AML-193 (cell line): ENCODE measurements at regions not wholly inside any gene's neighbourhood (a gene's known extent, or its start where the extent isn't known, plus 50 kb on each side); places are given as distances from the start of the nearest gene placed in this dataset.
"Not testable (repeated sequence)": the region's sequence is repeated elsewhere in the genome, so short reads cannot be mapped to it uniquely, and the experiment has no call there.

Experiments used
- DNase-seq, 2 experiments: peaks; one replicate each; lab custom pipeline; 2025; lab: John Stamatoyannopoulos, UW

- peak in 1 of 2 experiments; percentile 13 for DNase-seq
Measured at GRCh38 chr5:91315701-91316100, 67.4 kb downstream of the ARRDC3 start.

GRCh38 chr5:91313757-91314673, 69.1 kb downstream of the ARRDC3 start:
- DNase-seq, result peak; percentile 94 to 95

DNA sequence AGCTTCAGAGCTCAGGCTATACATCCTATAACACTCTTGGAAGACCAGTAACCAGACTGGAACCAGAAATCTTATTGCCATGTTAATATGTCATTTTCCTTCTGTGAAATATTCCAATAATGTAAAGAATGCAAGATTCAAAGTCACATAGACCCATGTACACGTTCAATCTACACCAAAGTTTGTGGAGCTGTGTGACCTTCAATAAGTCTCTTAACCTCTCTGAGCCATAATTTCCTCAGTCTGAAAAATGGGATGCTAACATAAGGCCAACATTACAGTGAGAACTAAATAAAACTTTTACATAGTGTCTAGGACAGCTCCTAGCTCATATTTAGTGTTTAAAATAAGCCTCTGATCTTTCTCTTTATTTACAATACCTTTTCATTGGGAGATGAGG, 70.4 kb downstream of the ARRDC3 start:
- DNase-seq, result no peak

- peak; percentile 69 to 72 for DNase-seq
Measured at GRCh38 chr5:91311697-91312501, 71.2 kb downstream of the ARRDC3 start.

GRCh38 chr5:91311168-91311696, 71.9 kb downstream of the ARRDC3 start:
- DNase-seq, result no peak

DNA sequence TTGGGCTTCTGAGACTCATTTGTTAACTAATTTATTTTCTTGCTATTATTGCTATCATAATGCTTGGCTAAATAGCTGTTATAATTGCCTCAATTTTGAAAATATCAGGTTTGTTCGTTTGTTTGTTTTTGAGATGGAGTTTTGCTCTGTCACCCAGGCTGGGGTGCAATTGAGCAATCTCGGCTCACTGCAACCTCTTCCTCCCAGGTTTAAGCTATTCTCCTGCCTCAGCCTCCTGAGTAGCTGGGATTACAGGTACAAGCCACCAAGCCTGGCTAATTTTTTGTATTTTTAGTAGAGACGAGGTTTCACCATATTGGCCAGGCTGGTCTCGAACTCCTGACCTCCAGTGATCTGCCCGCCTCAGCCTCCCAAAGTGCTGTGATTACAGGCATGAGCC, 75.0 kb downstream of the ARRDC3 start:
- DNase-seq, result not testable (repeated sequence)

- no peak for DNase-seq
Measured at GRCh38 chr5:91307048-91307447, 76.1 kb downstream of the ARRDC3 start.

GRCh38 chr5:91306497-91306896, 76.6 kb downstream of the ARRDC3 start:
- DNase-seq, result no peak

DNA sequence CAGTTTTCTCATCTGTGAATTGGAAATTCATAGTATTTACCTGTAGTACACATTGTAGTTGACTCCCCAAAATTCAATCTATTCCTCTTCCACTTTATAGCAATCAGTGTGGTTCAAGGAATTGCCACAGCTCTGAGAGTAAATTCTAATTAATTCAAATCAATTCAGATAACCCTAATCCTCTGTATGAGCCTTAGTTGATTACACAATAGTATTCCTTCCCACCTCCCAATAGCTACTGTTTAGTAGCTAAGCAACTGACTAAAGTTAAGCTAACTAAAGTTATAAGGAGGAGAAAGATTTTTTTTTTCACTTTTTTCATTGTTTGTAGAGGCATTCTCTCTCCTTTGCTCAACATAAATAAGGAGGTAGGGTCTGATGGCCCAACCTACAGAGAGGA, 77.5 kb downstream of the ARRDC3 start:
- no peak for DNase-seq

DNA sequence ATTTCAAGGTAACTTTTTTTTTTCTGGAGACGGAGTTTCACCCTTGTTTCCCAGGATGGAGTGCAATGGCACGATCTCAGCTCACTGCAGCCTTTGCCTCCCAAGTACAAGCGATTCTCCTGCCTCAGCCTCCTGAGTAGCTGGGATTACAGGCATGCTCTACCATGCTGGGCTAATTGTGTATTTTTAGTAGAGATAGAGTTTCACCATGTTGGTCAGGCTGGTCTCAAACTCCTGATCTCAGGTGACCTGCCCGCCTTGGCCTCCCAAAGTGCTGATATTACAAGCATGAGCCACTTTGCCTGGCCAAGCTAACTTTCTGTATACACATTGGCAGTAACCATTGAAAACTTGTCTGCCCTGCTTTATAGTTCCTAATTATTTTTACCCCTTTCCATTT, 79.1 kb downstream of the ARRDC3 start:
- not testable (repeated sequence) for DNase-seq

- no peak for DNase-seq
Measured at GRCh38 chr5:91302958-91303357, 80.2 kb downstream of the ARRDC3 start.

- no peak for DNase-seq
Measured at GRCh38 chr5:91302305-91302704, 80.8 kb downstream of the ARRDC3 start.

GRCh38 chr5:91301106-91301846, 81.8 kb downstream of the ARRDC3 start:
- no peak for DNase-seq

DNA sequence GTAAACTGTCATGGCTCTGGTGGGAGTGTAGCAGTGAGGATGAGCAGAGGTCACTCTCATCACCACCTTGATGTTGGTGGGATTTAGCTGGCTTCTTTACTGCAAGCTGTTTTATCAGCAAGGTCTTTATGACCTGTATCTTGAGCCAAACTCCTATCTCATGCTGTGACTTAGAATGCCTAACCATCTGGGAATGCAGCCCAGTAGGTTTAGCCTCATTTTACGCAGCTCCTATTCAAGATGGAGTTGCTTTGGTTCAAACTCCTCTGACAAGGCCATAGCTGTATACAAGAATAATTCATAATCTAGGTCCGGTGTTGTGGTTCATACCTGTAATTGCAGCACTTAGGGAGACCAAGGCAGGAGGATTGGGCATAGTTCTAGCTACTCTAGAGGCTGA, 85.1 kb downstream of the ARRDC3 start:
- DNase-seq, result no peak

GRCh38 chr5:91296674-91297143, 86.4 kb downstream of the ARRDC3 start:
- DNase-seq, result no peak

- not testable (repeated sequence) for DNase-seq
Measured at GRCh38 chr5:91296102-91296501, 87.0 kb downstream of the ARRDC3 start.

GRCh38 chr5:91293131-91293530, 90.0 kb downstream of the ARRDC3 start:
- no peak for DNase-seq

- DNase-seq, result no peak
Measured at GRCh38 chr5:91291628-91292569, 91.2 kb downstream of the ARRDC3 start.

DNA sequence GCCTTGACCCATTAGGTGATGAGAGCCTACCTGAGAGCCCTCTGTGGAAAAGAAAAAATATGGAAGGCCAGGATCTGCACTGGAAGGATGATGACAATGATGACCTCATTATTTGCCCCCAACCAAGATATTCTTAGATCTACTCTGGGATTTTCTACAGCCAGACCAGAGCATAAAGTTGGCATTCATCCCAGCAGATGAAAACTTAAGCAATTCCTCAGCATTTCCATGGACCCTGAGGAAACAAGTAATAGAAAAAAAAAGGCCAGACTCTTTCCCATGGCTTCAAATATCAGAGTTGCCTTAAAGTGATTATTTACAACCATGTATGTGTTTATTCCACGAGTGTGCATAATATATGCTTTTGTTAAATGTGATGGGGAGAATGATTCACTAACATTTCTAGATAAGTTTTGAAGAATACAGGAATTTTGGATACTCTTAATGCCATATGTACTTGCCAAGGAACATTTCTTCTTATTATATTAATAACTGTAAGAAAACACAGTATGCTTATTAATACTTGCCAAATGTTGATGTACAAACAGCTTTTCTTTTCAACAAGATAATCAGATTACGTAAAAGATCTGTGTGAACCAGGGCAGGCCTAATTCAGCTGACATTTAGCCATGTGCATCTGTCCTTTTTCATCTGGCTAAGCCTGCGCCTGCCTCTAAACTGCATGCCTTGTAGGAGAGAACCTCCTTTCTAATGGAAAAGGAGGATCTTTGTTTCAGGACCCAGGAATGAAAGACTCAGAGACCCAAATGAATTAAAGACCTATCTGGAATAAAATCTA, 94.8 kb downstream of the ARRDC3 start:
- no peak for DNase-seq

DNA sequence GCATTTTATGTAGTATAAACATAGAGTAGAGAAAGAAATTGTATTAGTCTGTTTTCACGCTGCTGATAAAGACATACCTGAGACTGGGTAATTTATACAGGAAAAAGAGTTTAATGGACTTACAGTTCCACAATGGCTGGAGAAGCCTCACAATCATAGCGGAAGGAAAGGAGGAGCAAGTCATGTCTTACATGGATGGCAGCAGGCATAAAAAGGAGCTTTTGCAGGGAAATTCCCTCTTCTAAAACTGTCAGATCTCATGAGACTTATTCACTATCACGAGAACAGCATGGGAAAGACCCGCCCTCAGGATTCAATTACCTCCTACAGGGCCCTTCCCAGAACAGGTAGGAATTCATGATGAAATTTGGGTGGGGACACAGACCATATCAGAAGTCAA, 98.1 kb downstream of the ARRDC3 start:
- not testable (repeated sequence) for DNase-seq
